ENCODE measurements at regions not wholly inside any gene's neighbourhood (a gene's known extent, or its start where the extent isn't known, plus 50 kb on each side); places are given as distances from the start of the nearest gene placed in this dataset.

DNA sequence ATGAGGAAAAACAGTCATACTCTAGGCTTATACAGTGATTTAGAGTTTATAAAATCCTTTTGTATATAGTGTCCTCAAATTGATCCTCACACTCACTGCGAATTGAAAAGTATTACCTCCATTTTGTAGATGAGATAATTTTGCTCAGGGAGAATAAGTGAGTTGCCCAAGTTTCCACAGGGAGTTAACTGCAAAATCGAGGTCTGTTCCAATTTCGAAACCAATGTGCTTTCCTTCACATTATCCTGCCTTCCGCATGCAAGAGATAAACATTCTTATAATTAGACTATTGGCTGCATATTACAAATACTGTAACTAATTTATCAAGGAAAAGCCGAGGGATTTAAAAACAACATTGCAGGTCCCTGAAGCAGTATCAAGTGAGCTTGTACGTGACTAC lies 667.0 kb downstream of the SQOR start:
- Histone ChIP-seq H2BK5ac (ENCODE audit: low read depth, low read length, poor library complexity, severe bottlenecking) (no peak overlapping the region), H3K4me1 (ENCODE audit: control insufficient read depth, insufficient read depth, low read depth, low read length) (no peaks in the 10 kb centered on the region), H2BK15ac (ENCODE audit: low read depth, poor library complexity, severe bottlenecking) (no peak overlapping the region), H2AK5ac (ENCODE audit: low read length, severe bottlenecking) (no peak overlapping the region), H2BK120ac (ENCODE audit: low read depth, low read length) (no peak overlapping the region), H3K4ac (ENCODE audit: low read depth in 1 of 2, low read length in 2 of 2) (no peak overlapping the region), H3K9ac (ENCODE audit: low read length) (no peak overlapping the region), H4K8ac (ENCODE audit: low read length) (no peak overlapping the region), H3K4me2 (ENCODE audit: low read length, poor library complexity, severe bottlenecking) (no peak overlapping the region), H4K91ac (ENCODE audit: low read length) (no peak overlapping the region), H3K4me3 (ENCODE audit: insufficient read depth in 1 of 2, low read depth in 1 of 2, low read length in 2 of 2) (no peak overlapping the region), H3K18ac (ENCODE audit: low read depth in 1 of 2, low read length in 2 of 2) (no peak overlapping the region), H3K79me1 (replicated peaks; ENCODE audit: low read length, poor library complexity, severe bottlenecking) (no peaks in the 10 kb centered on the region), H2BK12ac (ENCODE audit: low read length in 2 of 2) (no peak overlapping the region), H3K36me3 (ENCODE audit: control insufficient read depth in 1 of 2, insufficient read depth in 2 of 2, low read depth in 1 of 2, low read length in 2 of 2) (no peaks in the 10 kb centered on the region), H3K9me3 (ENCODE audit: control insufficient read depth, low read length) (no peaks in the 10 kb centered on the region), H3K27me3 (ENCODE audit: control insufficient read depth in 1 of 2, insufficient read depth in 1 of 2, low read length in 2 of 2) (no peaks in the 10 kb centered on the region), H3K27ac (ENCODE audit: low read length, poor library complexity, severe bottlenecking) (no peak overlapping the region), H3K14ac (ENCODE audit: low read length in 2 of 2) (no peak overlapping the region), H2AFZ (ENCODE audit: low read depth, low read length) (no peak overlapping the region), H3K23ac (ENCODE audit: low read length in 2 of 2) (no peak overlapping the region)
- DNase-seq: no peak
- WGBS: 81% methylated on average over 5 of the region's 6 CpGs

- Histone ChIP-seq H3K4ac (ENCODE audit: low read depth in 1 of 2, low read length in 2 of 2) (no peak overlapping the region), H2BK5ac (ENCODE audit: low read depth, low read length, poor library complexity, severe bottlenecking) (no peak overlapping the region), H3K23ac (ENCODE audit: low read length in 2 of 2) (no peak overlapping the region), H3K9me3 (ENCODE audit: control insufficient read depth, low read length) (no peaks in the 10 kb centered on the region), H4K91ac (ENCODE audit: low read length) (no peak overlapping the region), H3K18ac (ENCODE audit: low read depth in 1 of 2, low read length in 2 of 2) (no peak overlapping the region), H2BK15ac (ENCODE audit: low read depth, poor library complexity, severe bottlenecking) (no peak overlapping the region), H3K79me1 (replicated peaks; ENCODE audit: low read length, poor library complexity, severe bottlenecking) (no peaks in the 10 kb centered on the region), H4K8ac (ENCODE audit: low read length) (no peak overlapping the region), H3K27ac (ENCODE audit: low read length, poor library complexity, severe bottlenecking) (no peak overlapping the region), H3K36me3 (ENCODE audit: control insufficient read depth in 1 of 2, insufficient read depth in 2 of 2, low read depth in 1 of 2, low read length in 2 of 2) (no peaks in the 10 kb centered on the region), H3K4me3 (ENCODE audit: insufficient read depth in 1 of 2, low read depth in 1 of 2, low read length in 2 of 2) (no peak overlapping the region), H3K4me1 (ENCODE audit: control insufficient read depth, insufficient read depth, low read depth, low read length) (no peaks in the 10 kb centered on the region), H3K14ac (ENCODE audit: low read length in 2 of 2) (no peak overlapping the region), H2AK5ac (ENCODE audit: low read length, severe bottlenecking) (no peak overlapping the region), H2BK12ac (ENCODE audit: low read length in 2 of 2) (no peak overlapping the region), H3K4me2 (ENCODE audit: low read length, poor library complexity, severe bottlenecking) (no peak overlapping the region), H3K9ac (ENCODE audit: low read length) (no peak overlapping the region), H3K27me3 (ENCODE audit: control insufficient read depth in 1 of 2, insufficient read depth in 1 of 2, low read length in 2 of 2) (no peaks in the 10 kb centered on the region), H2AFZ (ENCODE audit: low read depth, low read length) (no peak overlapping the region), H2BK120ac (ENCODE audit: low read depth, low read length) (no peak overlapping the region)
- peak; percentile 16 for DNase-seq
- WGBS: 79% methylated on average over 2 of the region's 4 CpGs
Observed at GRCh38 chr15:46304321-46304720, 669.5 kb downstream of the SQOR start.

GRCh38 chr15:46307746-46308145 lies 672.9 kb downstream of the SQOR start:
- Histone ChIP-seq H3K4me3 (ENCODE audit: insufficient read depth in 1 of 2, low read depth in 1 of 2, low read length in 2 of 2) (no peak overlapping the region), H3K14ac (ENCODE audit: low read length in 2 of 2) (no peak overlapping the region), H3K18ac (ENCODE audit: low read depth in 1 of 2, low read length in 2 of 2) (no peak overlapping the region), H2BK12ac (ENCODE audit: low read length in 2 of 2) (no peak overlapping the region), H2AFZ (ENCODE audit: low read depth, low read length) (no peak overlapping the region), H3K79me1 (replicated peaks; ENCODE audit: low read length, poor library complexity, severe bottlenecking) (no peaks in the 10 kb centered on the region), H4K91ac (ENCODE audit: low read length) (no peak overlapping the region), H3K9ac (ENCODE audit: low read length) (no peak overlapping the region), H2AK5ac (ENCODE audit: low read length, severe bottlenecking) (no peak overlapping the region), H4K8ac (ENCODE audit: low read length) (no peak overlapping the region), H2BK5ac (ENCODE audit: low read depth, low read length, poor library complexity, severe bottlenecking) (no peak overlapping the region), H3K4me2 (ENCODE audit: low read length, poor library complexity, severe bottlenecking) (no peak overlapping the region), H3K4me1 (ENCODE audit: control insufficient read depth, insufficient read depth, low read depth, low read length) (no peaks in the 10 kb centered on the region), H3K36me3 (ENCODE audit: control insufficient read depth in 1 of 2, insufficient read depth in 2 of 2, low read depth in 1 of 2, low read length in 2 of 2) (no peaks in the 10 kb centered on the region), H3K27ac (ENCODE audit: low read length, poor library complexity, severe bottlenecking) (no peak overlapping the region), H3K23ac (ENCODE audit: low read length in 2 of 2) (no peak overlapping the region), H3K27me3 (ENCODE audit: control insufficient read depth in 1 of 2, insufficient read depth in 1 of 2, low read length in 2 of 2) (no peaks in the 10 kb centered on the region), H3K4ac (ENCODE audit: low read depth in 1 of 2, low read length in 2 of 2) (no peak overlapping the region), H2BK120ac (ENCODE audit: low read depth, low read length) (no peak overlapping the region), H2BK15ac (ENCODE audit: low read depth, poor library complexity, severe bottlenecking) (no peak overlapping the region), H3K9me3 (ENCODE audit: control insufficient read depth, low read length) (no peaks in the 10 kb centered on the region)
- 87% methylated on average over 4 of the region's 4 CpGs for WGBS
- DNase-seq: no peak

GRCh38 chr15:46309914-46310313 lies 675.1 kb downstream of the SQOR start:
- Histone ChIP-seq H3K4me2 (ENCODE audit: low read length, poor library complexity, severe bottlenecking) (no peak overlapping the region), H3K4me1 (ENCODE audit: control insufficient read depth, insufficient read depth, low read depth, low read length) (no peaks in the 10 kb centered on the region), H2BK120ac (ENCODE audit: low read depth, low read length) (no peak overlapping the region), H3K79me1 (replicated peaks; ENCODE audit: low read length, poor library complexity, severe bottlenecking) (no peaks in the 10 kb centered on the region), H3K23ac (ENCODE audit: low read length in 2 of 2) (no peak overlapping the region), H4K8ac (ENCODE audit: low read length) (no peak overlapping the region), H3K9ac (ENCODE audit: low read length) (no peak overlapping the region), H2AFZ (ENCODE audit: low read depth, low read length) (no peak overlapping the region), H3K18ac (ENCODE audit: low read depth in 1 of 2, low read length in 2 of 2) (no peak overlapping the region), H2BK12ac (ENCODE audit: low read length in 2 of 2) (no peak overlapping the region), H3K9me3 (ENCODE audit: control insufficient read depth, low read length) (no peaks in the 10 kb centered on the region), H3K4ac (ENCODE audit: low read depth in 1 of 2, low read length in 2 of 2) (no peak overlapping the region), H4K91ac (ENCODE audit: low read length) (no peak overlapping the region), H3K27ac (ENCODE audit: low read length, poor library complexity, severe bottlenecking) (no peak overlapping the region), H3K36me3 (ENCODE audit: control insufficient read depth in 1 of 2, insufficient read depth in 2 of 2, low read depth in 1 of 2, low read length in 2 of 2) (no peaks in the 10 kb centered on the region), H2AK5ac (ENCODE audit: low read length, severe bottlenecking) (no peak overlapping the region), H3K14ac (ENCODE audit: low read length in 2 of 2) (no peak overlapping the region), H3K4me3 (ENCODE audit: insufficient read depth in 1 of 2, low read depth in 1 of 2, low read length in 2 of 2) (no peak overlapping the region), H2BK15ac (ENCODE audit: low read depth, poor library complexity, severe bottlenecking) (no peak overlapping the region), H2BK5ac (ENCODE audit: low read depth, low read length, poor library complexity, severe bottlenecking) (no peak overlapping the region), H3K27me3 (ENCODE audit: control insufficient read depth in 1 of 2, insufficient read depth in 1 of 2, low read length in 2 of 2) (no peaks in the 10 kb centered on the region)
- 78% methylated on average over 3 of the region's 3 CpGs for WGBS
- no peak for DNase-seq
